Fibroblast of lung (primary cell): ENCODE measurements at regions not wholly inside any gene's neighbourhood (a gene's known extent, or its start where the extent isn't known, plus 50 kb on each side); places are given as distances from the start of the nearest gene placed in this dataset.

ENCODE experiments used
- EZH2 ChIP-seq: IDR thresholded peaks from 2 replicates; pipeline ENCODE4 v1.5.1; 2012; ENCODE audit warnings: low read length, control low read depth, mild to moderate bottlenecking; ENCODE audit errors: missing control alignments
- TF ChIP-seq, protein P1 (sequence below), 2 donors: IDR thresholded peaks in 1 of 2; conservative IDR thresholded peaks in 1 of 2; 1 replicate in 1 of 2; 2 replicates in 1 of 2; pipeline ENCODE4 v1.5.1; 2011 to 2012; ENCODE audit warnings: low read length in 2 of 2, control low read depth in 1 of 2, inconsistent platforms in 1 of 2, low read depth in 1 of 2, mild to moderate bottlenecking in 1 of 2

DNA sequence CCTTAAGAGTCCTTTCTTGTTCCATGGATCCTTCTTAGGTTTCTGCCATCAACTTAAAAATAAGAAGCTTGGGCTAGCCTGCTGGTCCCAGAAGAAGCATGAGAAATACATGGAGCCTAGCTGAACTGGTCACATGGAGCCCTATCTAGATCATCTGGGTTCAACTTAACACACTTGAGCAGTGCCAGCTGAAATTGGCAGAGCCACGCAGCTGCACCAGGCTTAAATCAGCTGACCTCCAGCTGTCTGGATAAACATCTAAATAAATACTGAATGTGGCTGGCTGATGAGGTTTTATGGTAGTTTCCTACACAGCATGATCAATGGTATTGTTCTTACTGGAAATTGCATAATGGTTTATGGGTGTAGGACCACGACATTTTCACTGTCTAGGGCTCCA, 598.4 kb upstream of the FAM241A start:
- TF ChIP-seq, protein P1, sequence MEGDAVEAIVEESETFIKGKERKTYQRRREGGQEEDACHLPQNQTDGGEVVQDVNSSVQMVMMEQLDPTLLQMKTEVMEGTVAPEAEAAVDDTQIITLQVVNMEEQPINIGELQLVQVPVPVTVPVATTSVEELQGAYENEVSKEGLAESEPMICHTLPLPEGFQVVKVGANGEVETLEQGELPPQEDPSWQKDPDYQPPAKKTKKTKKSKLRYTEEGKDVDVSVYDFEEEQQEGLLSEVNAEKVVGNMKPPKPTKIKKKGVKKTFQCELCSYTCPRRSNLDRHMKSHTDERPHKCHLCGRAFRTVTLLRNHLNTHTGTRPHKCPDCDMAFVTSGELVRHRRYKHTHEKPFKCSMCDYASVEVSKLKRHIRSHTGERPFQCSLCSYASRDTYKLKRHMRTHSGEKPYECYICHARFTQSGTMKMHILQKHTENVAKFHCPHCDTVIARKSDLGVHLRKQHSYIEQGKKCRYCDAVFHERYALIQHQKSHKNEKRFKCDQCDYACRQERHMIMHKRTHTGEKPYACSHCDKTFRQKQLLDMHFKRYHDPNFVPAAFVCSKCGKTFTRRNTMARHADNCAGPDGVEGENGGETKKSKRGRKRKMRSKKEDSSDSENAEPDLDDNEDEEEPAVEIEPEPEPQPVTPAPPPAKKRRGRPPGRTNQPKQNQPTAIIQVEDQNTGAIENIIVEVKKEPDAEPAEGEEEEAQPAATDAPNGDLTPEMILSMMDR (conservative IDR thresholded peaks at IDR 0.05 in 1 of 2, IDR thresholded peaks at IDR 0.05 in 1 of 2; ENCODE audit: low read depth in 1 of 2, low read length in 2 of 2), result no peak
- TF ChIP-seq EZH2, result no peak
